ENCODE measurements at regions not wholly inside any gene's neighbourhood (a gene's known extent, or its start where the extent isn't known, plus 50 kb on each side); places are given as distances from the start of the nearest gene placed in this dataset.

- no peak overlapping the region for H3K27ac ChIP-seq (ENCODE audit: low read depth, low read length)
- ChIA-PET CTCF (no interaction called here), POLR2A (no interaction called here)
- no peaks in the 10 kb centered on the region for H3K27me3 ChIP-seq (ENCODE audit: control insufficient read depth, insufficient read depth, low read length)
- no peak for DNase-seq (ENCODE audit: low read depth, low spot score)
- TF ChIP-seq, protein P1, sequence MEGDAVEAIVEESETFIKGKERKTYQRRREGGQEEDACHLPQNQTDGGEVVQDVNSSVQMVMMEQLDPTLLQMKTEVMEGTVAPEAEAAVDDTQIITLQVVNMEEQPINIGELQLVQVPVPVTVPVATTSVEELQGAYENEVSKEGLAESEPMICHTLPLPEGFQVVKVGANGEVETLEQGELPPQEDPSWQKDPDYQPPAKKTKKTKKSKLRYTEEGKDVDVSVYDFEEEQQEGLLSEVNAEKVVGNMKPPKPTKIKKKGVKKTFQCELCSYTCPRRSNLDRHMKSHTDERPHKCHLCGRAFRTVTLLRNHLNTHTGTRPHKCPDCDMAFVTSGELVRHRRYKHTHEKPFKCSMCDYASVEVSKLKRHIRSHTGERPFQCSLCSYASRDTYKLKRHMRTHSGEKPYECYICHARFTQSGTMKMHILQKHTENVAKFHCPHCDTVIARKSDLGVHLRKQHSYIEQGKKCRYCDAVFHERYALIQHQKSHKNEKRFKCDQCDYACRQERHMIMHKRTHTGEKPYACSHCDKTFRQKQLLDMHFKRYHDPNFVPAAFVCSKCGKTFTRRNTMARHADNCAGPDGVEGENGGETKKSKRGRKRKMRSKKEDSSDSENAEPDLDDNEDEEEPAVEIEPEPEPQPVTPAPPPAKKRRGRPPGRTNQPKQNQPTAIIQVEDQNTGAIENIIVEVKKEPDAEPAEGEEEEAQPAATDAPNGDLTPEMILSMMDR (IDR thresholded peaks at IDR 0.05; ENCODE audit: low read depth, low read length), result no peak
- H3K4me3 ChIP-seq (ENCODE audit: low read depth, low read length), result no peak overlapping the region
- no peaks in the 10 kb centered on the region for H3K9me3 ChIP-seq (ENCODE audit: control insufficient read depth, insufficient read depth, low read length)
Observed at GRCh38 chr3:63089007-63089750, 188.9 kb upstream of the SYNPR start.

DNA sequence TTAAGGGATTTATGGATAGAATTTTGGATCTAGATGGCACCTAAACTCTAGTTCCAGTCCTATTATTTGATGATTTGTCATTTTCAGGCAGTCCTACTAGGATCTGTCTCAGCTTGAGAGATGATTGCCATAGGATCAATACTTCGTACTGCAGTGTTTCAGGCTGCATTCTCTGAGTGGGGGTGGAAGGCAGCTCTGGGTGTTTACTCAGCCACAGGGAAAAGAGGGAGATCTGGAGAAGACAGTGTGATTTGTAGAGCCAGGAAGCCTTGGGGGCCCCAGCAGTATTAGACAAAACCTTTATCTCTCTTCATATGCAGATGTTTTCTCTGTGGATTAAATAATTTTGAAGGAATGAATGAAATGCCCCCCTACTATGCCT lies 188.4 kb upstream of the SYNPR start:
- Histone ChIP-seq H3K27ac (ENCODE audit: low read depth, low read length) (no peak overlapping the region), H3K27me3 (ENCODE audit: control insufficient read depth, insufficient read depth, low read length) (no peaks in the 10 kb centered on the region), H3K4me3 (ENCODE audit: low read depth, low read length) (no peak overlapping the region), H3K9me3 (ENCODE audit: control insufficient read depth, insufficient read depth, low read length) (no peaks in the 10 kb centered on the region)
- CTCF ChIA-PET, result no interaction called here
- POLR2A ChIA-PET, result no interaction called here
- no peak for DNase-seq (ENCODE audit: low read depth, low spot score)
- TF ChIP-seq, protein P1 (IDR thresholded peaks at IDR 0.05; ENCODE audit: low read depth, low read length), result no peak

DNA sequence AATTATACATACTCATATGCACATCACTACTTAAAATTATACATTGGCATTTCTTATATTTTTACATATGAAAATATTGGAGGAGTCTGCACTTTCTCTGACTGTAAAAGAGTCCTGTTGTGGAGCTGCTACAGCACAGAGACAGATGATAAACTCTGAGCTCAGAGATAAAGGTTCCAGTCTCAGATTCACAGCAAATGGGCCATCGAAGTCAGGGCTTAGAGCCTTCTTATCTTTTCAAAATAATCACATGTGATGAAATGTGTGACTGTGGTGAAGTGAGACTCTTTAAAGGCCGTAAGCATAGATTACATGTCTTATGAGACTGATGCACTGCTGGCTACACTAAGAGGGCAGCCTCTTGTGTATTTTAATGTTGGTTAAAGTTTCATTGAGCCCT lies 187.5 kb upstream of the SYNPR start:
- H3K27ac ChIP-seq (ENCODE audit: low read depth, low read length), result no peak overlapping the region
- no peaks in the 10 kb centered on the region for H3K9me3 ChIP-seq (ENCODE audit: control insufficient read depth, insufficient read depth, low read length)
- TF ChIP-seq, protein P1 (IDR thresholded peaks at IDR 0.05; ENCODE audit: low read depth, low read length), result no peak
- CTCF ChIA-PET, result no interaction called here
- DNase-seq (ENCODE audit: low read depth, low spot score), result no peak
- H3K27me3 ChIP-seq (ENCODE audit: control insufficient read depth, insufficient read depth, low read length), result no peaks in the 10 kb centered on the region
- no peak overlapping the region for H3K4me3 ChIP-seq (ENCODE audit: low read depth, low read length)
- POLR2A ChIA-PET, result no interaction called here

- ChIA-PET POLR2A (no interaction called here), CTCF (no interaction called here)
- TF ChIP-seq, protein P1 (IDR thresholded peaks at IDR 0.05; ENCODE audit: low read depth, low read length), result no peak
- no peaks in the 10 kb centered on the region for H3K27me3 ChIP-seq (ENCODE audit: control insufficient read depth, insufficient read depth, low read length)
- peaks cover 14% of the 10 kb centered on the region for H3K9me3 ChIP-seq (ENCODE audit: control insufficient read depth, insufficient read depth, low read length)
- no peak for DNase-seq (ENCODE audit: low read depth, low spot score)
- no peak overlapping the region for H3K4me3 ChIP-seq (ENCODE audit: low read depth, low read length)
- H3K27ac ChIP-seq (ENCODE audit: low read depth, low read length), result no peak overlapping the region
Observed at GRCh38 chr3:63092515-63092914, 185.6 kb upstream of the SYNPR start.

GRCh38 chr3:63094642-63095408 lies 183.3 kb upstream of the SYNPR start:
- H3K27me3 ChIP-seq (ENCODE audit: control insufficient read depth, insufficient read depth, low read length), result no peaks in the 10 kb centered on the region
- DNase-seq (ENCODE audit: low read depth, low spot score), result no peak
- ChIA-PET POLR2A (no interaction called here), CTCF (no interaction called here)
- TF ChIP-seq, protein P1 (IDR thresholded peaks at IDR 0.05; ENCODE audit: low read depth, low read length), result no peak
- no peak overlapping the region for H3K27ac ChIP-seq (ENCODE audit: low read depth, low read length)
- H3K4me3 ChIP-seq (ENCODE audit: low read depth, low read length), result no peak overlapping the region
- peaks cover 14% of the 10 kb centered on the region for H3K9me3 ChIP-seq (ENCODE audit: control insufficient read depth, insufficient read depth, low read length)

All from AG04450 (cell line).